GM12874 (cell line): ENCODE measurements at regions not wholly inside any gene's neighbourhood (a gene's known extent, or its start where the extent isn't known, plus 50 kb on each side); places are given as distances from the start of the nearest gene placed in this dataset.

ENCODE experiments used
- CTCF ChIP-seq: IDR thresholded peaks from 2 replicates; pipeline ENCODE4 v1.5.1; 2011; ENCODE audit warnings: low read depth, mild to moderate bottlenecking, control low read depth, low read length, moderate library complexity; ENCODE audit not compliant: insufficient read depth

- no peak for TF ChIP-seq CTCF
Observed at GRCh38 chr1:82044111-82044510, 243.4 kb downstream of the ADGRL2 start.

- no peak for TF ChIP-seq CTCF
Observed at GRCh38 chr1:82042306-82043060, 241.7 kb downstream of the ADGRL2 start.
